ENCODE measurements at regions not wholly inside any gene's neighbourhood (a gene's known extent, or its start where the extent isn't known, plus 50 kb on each side); places are given as distances from the start of the nearest gene placed in this dataset.

- TF ChIP-seq CTCF (IDR thresholded peaks at IDR 0.05) = no peak
- no peak for TF ChIP-seq POLR2A (IDR thresholded peaks at IDR 0.05)
Measured at GRCh38 chr2:11975373-11975772, 228.9 kb downstream of the LPIN1 start.
